ENCODE measurements at regions not wholly inside any gene's neighbourhood (a gene's known extent, or its start where the extent isn't known, plus 50 kb on each side); places are given as distances from the start of the nearest gene placed in this dataset.

DNA sequence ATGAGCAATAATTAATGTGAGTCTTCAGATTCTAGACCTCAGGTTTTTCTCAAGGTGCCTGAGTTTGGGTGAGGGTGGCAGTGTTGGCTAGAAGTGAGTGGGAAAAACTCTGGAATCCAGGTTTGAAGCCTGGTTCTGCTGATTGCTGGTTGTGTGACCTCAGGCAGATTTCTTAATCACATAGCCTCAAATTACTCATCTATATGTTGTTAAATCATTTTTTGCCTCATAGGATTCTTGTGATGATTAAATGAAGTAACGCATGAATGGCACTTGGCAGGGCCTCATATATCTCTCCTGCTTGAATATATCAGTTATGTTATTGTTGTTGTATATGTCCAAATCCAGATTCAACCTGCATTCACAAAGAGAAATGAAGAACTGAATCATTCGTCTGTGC lies 60.5 kb downstream of the NR2F2 start:
- Mint-ChIP-seq H3K4me3 (no peak overlapping the region), H3K4me1 (no peaks in the 10 kb centered on the region), H3K27me3 (ENCODE audit: low read depth in 3 of 3) (peaks cover 8 to 14% (median 11%) of the 10 kb centered on the region in 3 donors), H3K27ac (no peak overlapping the region), H3K36me3 (no peaks in the 10 kb centered on the region), H3K9me3 (no peaks in the 10 kb centered on the region)
- no peak for DNase-seq

DNA sequence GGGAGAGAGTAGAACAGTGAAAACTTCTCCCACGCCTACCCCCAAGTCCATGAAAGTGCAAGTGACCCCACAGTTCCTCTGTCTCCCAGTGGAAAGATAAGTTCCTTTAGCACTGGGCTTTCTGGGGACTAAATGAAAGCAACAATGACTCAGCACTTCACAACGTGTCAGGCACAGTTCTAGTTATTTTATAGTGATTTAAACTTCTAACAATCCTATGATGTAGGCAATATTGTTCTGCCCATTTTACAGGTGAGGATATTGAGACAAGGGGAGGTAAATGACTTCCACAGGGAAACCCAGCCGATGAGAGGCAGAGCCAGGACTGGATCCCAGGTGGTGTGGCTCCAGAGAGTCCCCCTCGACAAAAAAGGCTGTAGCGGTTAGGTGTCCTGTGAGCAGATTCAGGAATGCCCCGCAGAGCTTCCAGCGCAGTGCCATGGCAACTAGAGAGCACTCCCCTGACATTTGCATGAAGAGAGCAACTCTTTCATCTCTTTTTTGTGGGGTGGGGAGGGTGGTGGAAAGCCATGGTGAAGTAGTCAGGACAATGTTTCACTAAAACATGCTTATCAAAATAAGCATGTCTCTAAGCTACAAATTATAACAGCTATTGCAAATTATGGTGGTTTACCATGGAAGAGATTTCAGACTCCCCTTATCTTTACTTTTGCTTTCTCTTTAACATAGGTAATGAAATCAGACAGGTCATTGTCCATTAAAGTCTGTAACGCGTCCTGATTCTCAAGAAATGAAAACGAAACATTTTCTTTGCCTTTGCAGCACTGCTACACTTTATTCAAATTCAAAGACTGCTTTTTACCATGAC lies 62.1 kb downstream of the NR2F2 start:
- no peaks in the 10 kb centered on the region for H3K9me3 Mint-ChIP-seq
- peaks cover 8 to 16% (median 11%) of the 10 kb centered on the region in 3 donors for H3K27me3 Mint-ChIP-seq (ENCODE audit: low read depth in 3 of 3)
- no peaks in the 10 kb centered on the region for H3K4me1 Mint-ChIP-seq

DNA sequence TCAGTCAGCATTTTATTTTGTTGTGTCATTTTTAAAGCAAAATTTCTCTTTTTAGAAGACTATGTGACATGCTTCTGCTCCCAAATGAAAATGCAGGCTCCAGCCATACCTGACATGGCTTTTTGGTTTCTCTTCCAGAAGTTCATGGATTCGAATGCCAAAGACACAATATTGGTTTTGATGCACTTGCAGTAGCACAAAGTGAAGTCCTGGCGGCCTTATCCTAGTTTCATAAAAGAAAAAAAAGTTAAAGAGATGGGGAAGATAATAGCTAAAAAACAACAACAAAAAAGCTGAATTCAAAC lies 62.7 kb downstream of the NR2F2 start:
- H3K9me3 Mint-ChIP-seq: no peaks in the 10 kb centered on the region
- H3K36me3 Mint-ChIP-seq: no peaks in the 10 kb centered on the region
- no peak for DNase-seq
- peaks cover 8 to 14% (median 11%) of the 10 kb centered on the region in 3 donors for H3K27me3 Mint-ChIP-seq (ENCODE audit: low read depth in 3 of 3)
- no peak overlapping the region for H3K4me3 Mint-ChIP-seq
- no peaks in the 10 kb centered on the region for H3K4me1 Mint-ChIP-seq
- H3K27ac Mint-ChIP-seq: no peak overlapping the region

More for the DNA sequence above, 62.1 kb downstream of the NR2F2 start:
- no peak for DNase-seq
- H3K4me3 Mint-ChIP-seq: no peak overlapping the region
- H3K27ac Mint-ChIP-seq: no peak overlapping the region
- H3K36me3 Mint-ChIP-seq: no peaks in the 10 kb centered on the region

DNA sequence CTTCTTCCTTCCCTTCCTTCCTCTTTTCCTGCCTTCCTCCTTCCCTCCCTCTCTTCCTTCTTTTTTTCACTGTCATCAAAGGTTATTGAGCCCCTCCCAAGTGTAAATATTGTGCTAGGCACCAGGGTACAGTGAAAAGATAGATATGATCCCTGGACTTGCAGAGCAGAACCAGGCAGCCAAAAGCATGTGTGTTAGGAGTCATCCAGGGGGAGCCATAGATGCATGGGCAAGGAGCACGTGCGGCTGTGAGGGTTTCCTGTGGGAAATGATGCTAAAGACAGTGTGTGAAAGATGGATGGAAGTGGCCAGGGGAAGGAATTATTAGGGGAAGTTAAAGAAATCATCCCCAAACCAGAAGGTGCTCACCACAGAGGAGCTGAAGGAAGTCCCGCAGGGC lies 65.2 kb downstream of the NR2F2 start:
- no peaks in the 10 kb centered on the region for H3K36me3 Mint-ChIP-seq
- no peak for DNase-seq
- H3K9me3 Mint-ChIP-seq: no peaks in the 10 kb centered on the region
- H3K27me3 Mint-ChIP-seq (ENCODE audit: low read depth in 3 of 3): peaks cover 7 to 16% (median 16%) of the 10 kb centered on the region in 3 donors
- H3K27ac Mint-ChIP-seq: no peak overlapping the region
- H3K4me3 Mint-ChIP-seq: no peak overlapping the region
- H3K4me1 Mint-ChIP-seq: no peaks in the 10 kb centered on the region

DNA sequence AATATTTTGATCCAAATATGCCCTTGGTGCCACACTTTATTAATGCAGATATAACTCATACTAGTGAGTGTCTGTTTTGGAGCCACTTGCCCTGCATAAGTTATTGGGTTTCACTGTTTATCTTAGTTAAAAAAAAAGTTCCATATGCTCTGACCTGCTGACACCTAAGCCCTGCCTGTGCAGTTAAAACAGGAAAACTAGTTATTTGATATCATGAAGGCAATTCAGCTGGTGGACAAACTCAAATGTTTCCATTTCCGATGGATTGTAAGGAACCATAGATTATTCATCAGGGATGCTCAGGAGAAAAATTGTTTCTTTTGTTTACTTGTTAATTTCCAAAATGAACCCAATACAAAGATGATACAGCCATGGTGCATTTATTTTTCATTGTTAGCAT lies 68.3 kb downstream of the NR2F2 start:
- Mint-ChIP-seq H3K27ac (no peak overlapping the region), H3K9me3 (peaks cover 0 to 3% (median 0%) of the 10 kb centered on the region in 6 donors), H3K27me3 (ENCODE audit: low read depth in 3 of 3) (peaks cover 7 to 12% (median 12%) of the 10 kb centered on the region in 3 donors), H3K4me1 (no peaks in the 10 kb centered on the region), H3K36me3 (no peaks in the 10 kb centered on the region), H3K4me3 (no peak overlapping the region)
- no peak for DNase-seq

DNA sequence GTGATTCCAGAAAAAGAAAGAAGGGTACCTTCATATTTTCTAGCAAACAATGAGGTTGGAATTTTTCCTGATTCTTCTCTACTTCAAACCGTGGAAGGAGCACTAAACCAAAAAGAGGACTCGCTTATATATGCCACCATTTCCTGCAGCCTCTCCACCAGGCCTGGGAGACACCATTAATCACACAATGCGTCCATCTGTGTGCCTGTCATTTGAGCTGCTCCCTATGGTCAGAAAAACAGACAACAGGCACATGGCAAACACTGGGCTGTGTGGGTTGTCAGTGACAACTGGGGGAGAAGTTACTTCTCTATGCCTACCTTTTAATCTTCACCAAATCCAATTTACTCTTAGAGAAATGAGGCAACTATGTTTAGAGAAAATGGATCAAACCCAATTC lies 71.9 kb downstream of the NR2F2 start:
- Mint-ChIP-seq H3K9me3 (peaks cover 0 to 3% (median 0%) of the 10 kb centered on the region in 6 donors), H3K27ac (no peak overlapping the region), H3K27me3 (ENCODE audit: low read depth in 3 of 3) (peaks cover 5 to 12% (median 11%) of the 10 kb centered on the region in 3 donors), H3K4me3 (no peak overlapping the region), H3K4me1 (no peaks in the 10 kb centered on the region), H3K36me3 (no peaks in the 10 kb centered on the region)
- DNase-seq: no peak

DNA sequence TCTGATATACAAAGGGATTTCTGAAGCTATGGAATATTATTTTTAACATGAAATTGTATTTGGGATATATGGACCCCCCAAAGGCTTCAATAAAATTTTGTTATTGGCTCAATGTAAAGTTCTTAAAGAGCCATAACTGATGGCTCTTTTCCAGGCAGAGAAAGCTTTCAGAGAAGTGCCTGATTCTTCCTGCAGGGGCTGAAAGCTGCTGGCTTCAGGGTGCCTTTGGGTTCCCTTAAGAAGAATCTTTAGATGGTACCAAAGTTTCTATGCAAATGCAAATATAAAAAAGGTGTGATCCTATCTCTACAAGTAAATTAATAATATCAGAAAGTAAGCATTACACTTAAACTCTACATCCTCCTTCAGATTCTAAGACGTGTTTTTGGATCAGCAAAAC lies 72.6 kb downstream of the NR2F2 start:
- Mint-ChIP-seq H3K9me3 (peaks cover 0 to 6% (median 0%) of the 10 kb centered on the region in 6 donors), H3K4me3 (no peak overlapping the region), H3K27me3 (ENCODE audit: low read depth in 3 of 3) (peaks cover 8 to 16% (median 11%) of the 10 kb centered on the region in 3 donors), H3K36me3 (peaks cover 0 to 3% (median 0%) of the 10 kb centered on the region in 3 donors), H3K4me1 (no peaks in the 10 kb centered on the region), H3K27ac (no peak overlapping the region)
- DNase-seq: no peak

DNA sequence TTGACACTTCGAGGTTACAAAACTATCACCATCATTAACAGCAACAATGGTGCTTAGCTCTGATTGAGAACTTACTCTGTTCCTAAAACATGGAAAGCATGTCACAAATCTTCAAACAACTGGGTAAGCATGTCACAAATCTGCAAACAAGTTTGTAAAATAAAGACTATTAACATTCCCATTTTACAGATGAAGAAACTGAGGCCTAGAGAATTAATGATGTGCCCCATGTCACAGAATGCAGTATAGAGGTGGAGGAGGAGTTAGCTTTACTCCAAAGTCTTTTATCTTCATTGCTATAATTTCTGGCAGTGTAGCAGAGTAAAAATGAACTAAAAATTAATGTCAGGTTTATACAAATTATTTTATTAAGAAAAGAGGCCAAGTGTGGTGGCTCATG lies 73.4 kb downstream of the NR2F2 start:
- Mint-ChIP-seq H3K4me3 (no peak overlapping the region), H3K27ac (no peak overlapping the region), H3K9me3 (peaks cover 0 to 6% (median 0%) of the 10 kb centered on the region in 6 donors), H3K4me1 (no peaks in the 10 kb centered on the region), H3K27me3 (ENCODE audit: low read depth in 3 of 3) (peaks cover 11 to 14% (median 11%) of the 10 kb centered on the region in 3 donors), H3K36me3 (peaks cover 0 to 3% (median 0%) of the 10 kb centered on the region in 3 donors)
- no peak for DNase-seq

DNA sequence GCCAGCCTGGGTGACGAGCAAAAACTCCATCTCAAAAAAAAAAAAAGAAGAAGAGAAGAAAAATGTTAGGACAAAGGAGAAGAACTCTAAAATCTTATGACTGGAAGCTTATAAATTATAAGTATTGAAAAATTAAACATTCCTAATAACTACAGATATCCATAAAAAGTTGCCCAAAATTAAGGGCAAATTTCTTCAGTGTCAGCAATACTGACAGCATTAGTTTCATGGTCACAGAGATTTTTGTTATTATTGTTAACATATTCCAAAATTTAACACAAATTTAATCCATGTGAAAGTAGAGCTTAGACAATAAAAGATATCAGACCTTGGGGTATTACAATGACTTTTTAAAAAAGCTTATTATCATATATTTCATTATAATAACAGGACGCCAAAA lies 74.1 kb downstream of the NR2F2 start:
- Mint-ChIP-seq H3K36me3 (peaks cover 0 to 3% (median 0%) of the 10 kb centered on the region in 3 donors), H3K4me1 (peaks cover 0 to 1% of the 10 kb centered on the region in 2 donors), H3K9me3 (peaks cover 0 to 6% (median 0%) of the 10 kb centered on the region in 6 donors), H3K4me3 (no peak overlapping the region), H3K27me3 (ENCODE audit: low read depth in 3 of 3) (peaks cover 9 to 13% (median 12%) of the 10 kb centered on the region in 3 donors), H3K27ac (no peak overlapping the region)
- no peak for DNase-seq

DNA sequence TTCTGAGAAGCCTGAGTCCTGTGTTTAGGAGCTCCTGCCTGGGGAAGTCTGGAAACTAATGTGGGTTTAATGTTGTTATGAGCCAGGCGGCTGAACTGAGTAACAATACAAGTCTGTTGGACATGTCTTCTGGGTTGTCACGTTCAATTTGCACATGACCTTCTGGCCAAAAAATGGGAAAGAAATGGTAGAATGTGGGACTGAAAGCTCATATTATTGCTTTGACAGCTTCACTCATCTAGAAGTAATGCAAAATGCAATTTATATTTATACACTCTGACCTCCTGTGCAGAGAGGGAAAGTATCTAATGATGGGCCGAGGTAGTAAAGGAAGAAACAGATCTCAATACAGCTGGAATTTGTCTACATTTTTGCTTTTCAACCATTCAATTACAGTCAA lies 75.8 kb downstream of the NR2F2 start:
- Mint-ChIP-seq H3K36me3 (peaks cover 0 to 3% (median 0%) of the 10 kb centered on the region in 3 donors), H3K9me3 (peaks cover 0 to 8% (median 3%) of the 10 kb centered on the region in 6 donors), H3K27ac (no peak overlapping the region), H3K27me3 (ENCODE audit: low read depth in 3 of 3) (peaks cover 11 to 20% (median 15%) of the 10 kb centered on the region in 3 donors), H3K4me3 (no peak overlapping the region), H3K4me1 (peaks cover 0 to 1% of the 10 kb centered on the region in 2 donors)
- DNase-seq: no peak

DNA sequence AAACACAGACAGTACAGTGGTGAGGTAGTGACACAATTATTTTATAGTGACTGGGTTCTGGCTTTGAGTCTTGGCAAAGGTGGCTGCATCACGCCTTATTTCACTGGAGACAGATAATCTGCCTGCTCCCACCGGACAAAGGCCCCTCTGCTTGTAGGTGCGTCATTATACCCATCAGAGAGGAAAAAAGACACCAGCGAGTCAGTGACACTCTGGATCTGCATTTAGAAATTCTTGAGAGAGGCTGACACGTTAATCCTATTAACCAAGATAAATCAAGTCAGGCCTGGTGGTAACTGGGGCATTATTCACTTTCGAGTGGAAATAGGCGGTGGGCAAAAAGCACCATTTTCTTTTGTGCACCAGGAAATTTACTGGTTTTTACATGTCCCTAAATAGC lies 76.2 kb downstream of the NR2F2 start:
- peaks cover 0 to 1% of the 10 kb centered on the region in 2 donors for H3K4me1 Mint-ChIP-seq
- no peak for DNase-seq
- H3K27ac Mint-ChIP-seq: no peak overlapping the region
- H3K4me3 Mint-ChIP-seq: no peak overlapping the region
- peaks cover 0 to 8% (median 3%) of the 10 kb centered on the region in 6 donors for H3K9me3 Mint-ChIP-seq
- peaks cover 15 to 22% (median 19%) of the 10 kb centered on the region in 3 donors for H3K27me3 Mint-ChIP-seq (ENCODE audit: low read depth in 3 of 3)
- H3K36me3 Mint-ChIP-seq: peaks cover 0 to 3% (median 0%) of the 10 kb centered on the region in 3 donors

DNA sequence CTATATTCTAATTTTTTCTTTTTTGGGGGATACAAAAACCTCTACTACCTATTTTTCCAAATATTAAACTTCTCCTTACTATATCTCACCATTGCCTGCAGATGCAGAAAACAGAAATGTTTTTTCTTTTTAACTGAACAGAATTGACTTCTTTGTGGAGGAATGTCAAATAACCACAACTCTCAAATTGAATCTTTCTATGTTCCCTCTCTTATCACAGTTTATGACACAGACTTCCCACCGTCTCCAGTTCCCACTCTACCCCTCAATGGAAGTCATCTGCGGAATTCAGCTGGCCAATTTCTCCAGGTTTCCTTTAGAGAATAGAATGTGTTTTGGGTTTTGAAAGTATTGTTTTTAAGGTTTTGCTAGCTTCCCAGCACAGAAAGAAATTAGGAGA lies 77.0 kb downstream of the NR2F2 start:
- Mint-ChIP-seq H3K9me3 (peaks cover 0 to 8% (median 3%) of the 10 kb centered on the region in 6 donors), H3K4me3 (no peak overlapping the region), H3K4me1 (peaks cover 0 to 1% of the 10 kb centered on the region in 2 donors), H3K27ac (no peak overlapping the region), H3K36me3 (peaks cover 0 to 3% (median 0%) of the 10 kb centered on the region in 3 donors), H3K27me3 (ENCODE audit: low read depth in 3 of 3) (peaks cover 19 to 28% (median 25%) of the 10 kb centered on the region in 3 donors)
- DNase-seq: no peak

DNA sequence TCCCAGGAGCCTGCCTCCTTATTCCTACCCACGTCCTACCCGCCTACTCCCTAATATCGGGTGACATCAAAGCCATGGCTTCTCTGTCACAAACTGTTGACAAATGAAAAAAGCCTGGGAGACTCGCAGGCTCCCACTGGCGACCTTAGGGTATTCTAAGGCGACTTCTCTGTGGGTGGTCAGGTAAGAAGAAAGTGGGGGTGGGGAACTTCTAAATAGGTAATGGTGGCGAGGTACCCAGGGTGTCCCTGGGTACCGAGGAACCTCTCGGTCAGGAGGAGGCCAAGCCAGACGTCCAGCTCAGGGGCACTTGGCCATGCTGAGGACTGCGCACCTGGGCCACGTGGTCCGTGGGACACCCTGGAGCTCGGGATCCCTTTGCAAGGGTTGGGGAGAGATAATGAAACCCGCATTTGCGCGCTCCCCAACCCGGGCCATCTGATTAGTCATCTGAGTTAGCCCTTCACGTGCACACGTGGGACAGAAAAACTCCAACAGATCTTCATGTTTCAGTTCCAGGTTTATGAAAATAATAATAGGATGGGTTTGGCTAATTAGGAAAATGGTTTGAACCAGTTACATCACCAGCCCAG lies 78.2 kb downstream of the NR2F2 start:
- peaks cover 0 to 1% of the 10 kb centered on the region in 2 donors for H3K4me1 Mint-ChIP-seq
- peaks cover 0 to 6% (median 2%) of the 10 kb centered on the region in 6 donors for H3K9me3 Mint-ChIP-seq
- peaks cover 0 to 3% (median 0%) of the 10 kb centered on the region in 3 donors for H3K36me3 Mint-ChIP-seq
- H3K4me3 Mint-ChIP-seq: no peak overlapping the region
- no peak for DNase-seq
- peaks cover 23 to 37% (median 30%) of the 10 kb centered on the region in 3 donors for H3K27me3 Mint-ChIP-seq (ENCODE audit: low read depth in 3 of 3)
- no peak overlapping the region for H3K27ac Mint-ChIP-seq

Measured in immature natural killer cell (primary cell).